ENCODE measurements at regions not wholly inside any gene's neighbourhood (a gene's known extent, or its start where the extent isn't known, plus 50 kb on each side); places are given as distances from the start of the nearest gene placed in this dataset.

- DNase-seq: no peak
Observed at GRCh38 chr2:238563551-238563950, 136.8 kb downstream of the ASB1 start.

GRCh38 chr2:238564286-238564920 is 137.7 kb downstream of the ASB1 start:
- no peak for DNase-seq

- no peak for DNase-seq
Observed at GRCh38 chr2:238565031-238565430, 138.3 kb downstream of the ASB1 start.

GRCh38 chr2:238566001-238566645 is 139.4 kb downstream of the ASB1 start:
- DNase-seq: no peak

GRCh38 chr2:238567067-238567855 is 140.5 kb downstream of the ASB1 start:
- no peak for DNase-seq

DNA sequence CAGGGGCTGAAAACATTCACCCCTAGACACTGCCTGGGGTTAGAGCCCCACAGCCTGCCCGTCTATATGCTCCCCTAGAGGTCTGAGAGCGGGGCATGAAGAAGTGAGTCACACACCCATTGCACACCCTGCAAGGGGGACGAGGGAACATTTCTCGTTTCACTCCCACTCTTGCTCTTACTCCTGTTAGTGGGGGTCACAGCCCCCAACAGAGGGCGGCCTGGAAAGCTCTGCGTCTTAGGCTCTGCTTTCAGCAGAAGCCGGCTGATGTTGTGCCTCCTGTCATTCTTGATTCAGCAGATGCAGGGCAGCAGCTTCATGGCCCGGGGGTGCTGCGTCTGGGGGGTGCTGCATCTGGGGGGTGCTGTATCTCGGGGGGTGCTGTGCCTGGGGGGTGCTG is 141.3 kb downstream of the ASB1 start:
- DNase-seq: no peak

DNA sequence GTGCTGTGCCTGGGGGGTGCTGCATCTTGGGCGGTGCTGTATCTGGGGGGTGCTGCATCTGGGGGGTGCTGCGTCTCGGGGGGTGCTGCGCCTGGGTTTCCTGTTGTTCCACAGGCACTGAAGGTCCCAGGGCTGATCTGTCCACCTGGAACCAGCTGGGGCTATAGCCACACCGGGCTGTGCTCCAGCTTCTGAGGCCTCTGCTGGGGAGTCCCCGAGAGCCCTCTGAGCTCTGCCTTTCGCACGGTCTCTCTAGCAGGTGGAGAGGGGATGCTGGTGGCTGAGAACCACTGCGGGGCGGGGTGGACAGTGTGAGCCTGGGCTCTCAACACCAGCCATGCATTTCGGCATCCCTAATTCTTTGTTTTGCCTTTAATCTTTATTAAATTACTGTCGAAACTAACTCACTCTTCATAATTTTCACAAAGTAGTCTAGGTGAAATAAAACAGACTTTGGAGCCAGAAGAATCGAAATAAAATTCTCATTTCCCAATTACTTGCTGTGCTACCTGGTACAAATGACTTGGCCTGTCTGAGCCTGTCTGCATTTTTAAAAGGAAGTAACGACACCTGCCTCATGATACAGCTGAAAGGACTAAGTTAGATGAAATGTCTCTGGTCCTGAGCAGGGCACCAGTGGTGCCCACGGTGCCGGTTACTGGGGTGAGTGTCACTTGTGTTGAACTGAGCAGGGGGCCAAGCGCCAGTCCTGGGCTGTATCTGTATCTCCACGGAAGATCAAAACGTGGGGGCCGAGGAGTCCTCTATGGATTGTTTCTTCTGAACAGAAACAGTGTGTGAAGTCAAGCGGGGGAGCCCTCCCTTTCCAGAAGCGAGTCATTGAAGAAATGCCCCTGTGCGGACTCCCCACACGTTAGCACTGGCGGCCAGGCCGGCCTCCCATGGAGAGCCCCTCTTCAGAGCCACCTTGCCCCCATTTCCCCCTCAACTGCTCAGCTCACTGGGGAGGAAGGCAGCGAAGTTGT is 142.0 kb downstream of the ASB1 start:
- no peak for DNase-seq

DNA sequence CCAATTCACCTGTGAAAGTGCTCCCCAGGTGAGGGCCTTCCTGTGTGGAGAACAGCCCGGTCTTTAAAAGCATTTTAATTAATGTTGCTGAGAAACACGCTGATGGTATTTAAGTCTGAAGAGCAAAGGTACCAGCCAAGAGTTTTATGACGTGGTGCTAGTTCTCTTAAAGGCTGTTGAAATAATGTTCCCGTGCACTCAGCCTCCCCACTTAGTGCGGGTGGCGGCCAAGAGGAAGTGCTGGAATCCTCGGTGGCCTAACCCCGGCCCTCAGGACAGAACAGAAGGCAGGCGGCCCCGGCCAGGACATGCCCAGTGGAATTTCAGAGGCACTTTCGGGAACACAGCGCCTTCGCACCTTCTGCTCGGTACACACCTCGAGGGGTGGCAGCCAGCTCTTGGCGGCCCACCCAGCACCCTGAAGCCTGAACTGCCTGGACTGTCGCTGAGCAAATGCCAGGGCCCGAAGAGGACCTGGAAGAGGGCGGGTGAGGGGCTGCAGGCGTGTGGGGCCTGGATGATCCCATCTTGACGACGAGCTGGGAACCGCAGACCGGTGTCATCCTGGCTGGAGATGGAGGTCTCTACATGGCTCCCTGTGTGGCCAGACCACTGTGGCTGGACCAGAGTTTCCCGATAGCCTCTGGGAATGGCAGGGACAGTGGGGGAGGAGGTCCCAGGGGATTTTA is 142.9 kb downstream of the ASB1 start:
- DNase-seq: no peak

DNA sequence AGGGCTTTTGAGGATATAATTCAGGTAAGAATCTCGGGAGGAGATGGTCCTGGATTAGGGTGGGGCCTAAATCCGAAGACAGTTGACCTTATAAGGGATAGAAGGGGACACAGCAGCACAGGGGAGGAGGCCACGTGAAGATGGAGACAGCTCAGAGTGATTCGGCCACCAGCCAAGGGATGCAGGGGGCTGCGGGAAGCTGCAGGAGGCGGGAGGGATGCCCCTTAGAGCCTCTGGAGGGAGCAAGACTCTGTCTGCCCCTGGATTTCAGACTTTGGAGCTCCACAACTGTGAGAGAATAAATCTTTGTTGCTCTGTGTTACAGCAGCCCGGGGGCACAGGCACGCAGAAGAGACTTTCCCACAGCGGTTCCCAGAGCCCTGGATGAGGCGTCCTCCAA is 143.7 kb downstream of the ASB1 start:
- no peak for DNase-seq

DNA sequence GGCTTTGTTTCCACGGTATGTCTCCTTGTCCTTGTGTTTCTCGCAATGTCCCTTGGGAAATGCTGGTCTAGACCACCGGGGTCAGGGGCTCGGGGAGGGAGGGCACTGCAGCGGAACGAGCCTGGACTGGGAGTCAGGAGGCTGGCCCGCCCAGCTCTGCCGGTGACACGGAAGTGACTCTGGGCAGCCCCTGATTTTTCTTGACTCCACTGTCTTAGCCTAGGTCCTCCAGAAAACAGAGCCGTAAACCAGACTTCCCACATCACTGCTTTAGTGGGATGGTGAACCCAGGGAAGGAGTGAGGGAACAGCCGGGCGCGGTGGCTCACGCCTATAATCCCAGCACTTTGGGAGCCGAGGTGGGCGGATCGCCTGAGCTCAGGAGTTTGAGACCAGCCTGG is 144.2 kb downstream of the ASB1 start:
- no peak for DNase-seq

- no peak for DNase-seq
Observed at GRCh38 chr2:238571661-238572372, 145.1 kb downstream of the ASB1 start.

DNA sequence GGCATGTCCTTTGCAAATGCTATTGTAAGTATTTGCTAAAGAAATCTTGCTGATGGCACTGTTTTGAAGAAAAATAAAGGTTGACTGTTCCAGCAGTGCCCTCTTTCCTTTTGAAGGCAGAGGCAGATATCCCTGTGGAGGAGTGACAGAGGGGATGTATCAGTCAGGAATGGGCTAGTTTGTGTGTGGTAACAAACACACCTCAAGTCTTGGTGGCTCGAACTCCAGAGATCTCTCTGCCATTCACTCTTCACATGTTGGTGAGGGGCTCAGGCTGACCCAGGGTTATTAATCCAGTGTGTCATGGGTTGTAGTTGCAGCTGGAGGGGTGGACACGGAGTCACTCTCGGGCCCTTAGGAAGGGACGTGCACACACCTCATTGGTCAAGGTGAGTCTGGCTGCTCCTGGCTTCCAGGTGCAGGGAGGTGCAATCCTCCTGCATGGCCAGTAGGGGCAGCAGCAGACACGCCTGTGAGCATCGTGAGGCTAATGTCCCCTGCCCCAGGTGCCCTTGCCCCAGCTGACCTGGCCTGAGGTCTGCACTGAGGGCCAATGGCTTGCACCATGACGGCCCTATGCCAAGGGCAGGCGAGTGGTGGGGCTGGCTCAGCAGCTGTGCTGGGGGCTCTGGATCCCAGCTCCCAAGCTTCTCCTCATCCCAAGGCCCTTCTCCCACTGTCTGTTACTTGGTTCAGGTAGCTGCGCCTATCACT is 146.5 kb downstream of the ASB1 start:
- DNase-seq: no peak

- DNase-seq: no peak
Observed at GRCh38 chr2:238573916-238574315, 147.2 kb downstream of the ASB1 start.

GRCh38 chr2:238574490-238575271 is 148.0 kb downstream of the ASB1 start:
- DNase-seq: no peak

GRCh38 chr2:238576674-238577073 is 149.9 kb downstream of the ASB1 start:
- no peak for DNase-seq

GRCh38 chr2:238578256-238578655 is 151.5 kb downstream of the ASB1 start:
- no peak for DNase-seq

DNA sequence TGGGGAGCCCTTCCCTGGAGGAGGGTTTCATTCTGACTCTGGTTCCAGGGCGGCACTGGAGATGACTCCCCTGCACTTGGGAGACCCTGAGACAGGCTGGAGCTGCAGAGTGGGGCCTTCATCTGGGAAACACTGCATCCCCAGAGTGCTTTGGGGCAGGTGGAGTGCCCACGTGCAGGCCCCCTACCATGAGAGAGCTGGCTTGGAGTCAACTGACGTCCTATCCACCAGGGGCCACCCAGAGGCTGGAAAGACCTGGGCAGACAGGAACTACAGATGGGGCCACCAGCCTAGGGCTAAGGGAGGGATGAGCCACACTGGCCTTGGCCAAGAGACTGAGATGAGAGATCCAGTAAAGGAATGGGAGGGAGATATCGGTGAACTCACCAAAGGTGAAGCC is 153.8 kb downstream of the ASB1 start:
- DNase-seq: no peak

GRCh38 chr2:238581126-238581525 is 154.4 kb downstream of the ASB1 start:
- no peak for DNase-seq

- no peak for DNase-seq
Observed at GRCh38 chr2:238582159-238582558, 155.4 kb downstream of the ASB1 start.

GRCh38 chr2:238584617-238585016 is 157.9 kb downstream of the ASB1 start:
- DNase-seq: no peak

Data from NCI-H1092 (cell line).